ENCODE measurements at regions not wholly inside any gene's neighbourhood (a gene's known extent, or its start where the extent isn't known, plus 50 kb on each side); places are given as distances from the start of the nearest gene placed in this dataset.

GRCh38 chr2:216918088-216918680 is 58.3 kb upstream of the TNP1 start:
- DNase-seq: no peak
- 74 to 75% methylated on average over 6 of the region's 6 CpGs for WGBS, 2 donors
- peaks cover 0 to 6% (median 2%) of the 10 kb centered on the region in 4 donors for H3K4me1 ChIP-seq
- H3K27me3 ChIP-seq: no peaks in the 10 kb centered on the region
- H3K4me3 ChIP-seq: no peak overlapping the region
- peak in 1 of 2 donors; percentile 23 for ATAC-seq (ENCODE audit: low FRiP score in 2 of 2)
- no peak overlapping the region for H3K27ac ChIP-seq
- no peaks in the 10 kb centered on the region for H3K9me3 ChIP-seq
- TF ChIP-seq CTCF (IDR thresholded peaks at IDR 0.05) (no peak), EP300 (IDR thresholded peaks at IDR 0.05) (no peak), POLR2A (IDR thresholded peaks at IDR 0.05) (no peak), POLR2AphosphoS5 (IDR thresholded peaks at IDR 0.05) (no peak)
- no peaks in the 10 kb centered on the region for H3K36me3 ChIP-seq

- no peak for TF ChIP-seq POLR2AphosphoS5 (IDR thresholded peaks at IDR 0.05)
- TF ChIP-seq EP300 (IDR thresholded peaks at IDR 0.05): no peak
- TF ChIP-seq POLR2A (IDR thresholded peaks at IDR 0.05): no peak
- no peak for TF ChIP-seq CTCF (IDR thresholded peaks at IDR 0.05)
Measured at GRCh38 chr2:216916956-216917650, 57.2 kb upstream of the TNP1 start.

GRCh38 chr2:216915557-216916150 is 55.8 kb upstream of the TNP1 start:
- Histone ChIP-seq H3K4me3 (no peak overlapping the region), H3K36me3 (no peaks in the 10 kb centered on the region), H3K4me1 (peaks cover 0 to 6% (median 2%) of the 10 kb centered on the region in 4 donors), H3K9me3 (no peaks in the 10 kb centered on the region), H3K27ac (no peak overlapping the region), H3K27me3 (no peaks in the 10 kb centered on the region)
- ATAC-seq (ENCODE audit: low FRiP score in 2 of 2) (peak in 1 of 2 donors; percentile 68), DNase-seq (peak in 1 of 2 donors; percentile 58)
- TF ChIP-seq EP300 (IDR thresholded peaks at IDR 0.05) (no peak), CTCF (IDR thresholded peaks at IDR 0.05) (no peak), POLR2A (IDR thresholded peaks at IDR 0.05) (no peak), POLR2AphosphoS5 (IDR thresholded peaks at IDR 0.05) (no peak)
- WGBS, 2 donors: 89 to 96% methylated on average over 12 of the region's 12 CpGs

More at GRCh38 chr2:216916956-216917650, 57.2 kb upstream of the TNP1 start:
- Histone ChIP-seq H3K4me1 (peaks cover 0 to 6% (median 2%) of the 10 kb centered on the region in 4 donors), H3K9me3 (no peaks in the 10 kb centered on the region), H3K27ac (no peak overlapping the region), H3K4me3 (no peak overlapping the region), H3K27me3 (no peaks in the 10 kb centered on the region), H3K36me3 (no peaks in the 10 kb centered on the region)
- WGBS, 2 donors: 87 to 93% methylated on average over 3 of the region's 3 CpGs
- ATAC-seq (ENCODE audit: low FRiP score in 2 of 2) (no peak), DNase-seq (peak in 1 of 2 donors; percentile 10)

DNA sequence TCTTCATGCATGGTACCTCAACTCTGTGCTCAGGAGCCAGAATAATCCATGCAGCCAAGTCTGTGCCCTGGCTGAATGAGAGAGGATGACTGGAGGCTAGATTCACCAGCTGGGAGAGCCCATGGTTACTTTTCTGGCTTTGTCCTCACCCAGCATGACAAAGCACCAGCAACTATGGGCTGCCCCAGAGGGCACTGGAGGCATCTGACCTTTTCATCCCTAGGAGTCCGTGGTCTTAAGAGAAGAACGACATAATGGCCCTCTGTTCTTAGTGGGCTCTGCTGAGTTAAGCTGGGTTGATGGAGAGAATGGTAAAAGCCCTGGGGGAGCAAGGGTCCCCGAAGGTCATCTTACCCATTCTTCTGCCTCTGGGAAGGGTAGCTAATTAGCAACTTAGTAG is 54.6 kb upstream of the TNP1 start:
- H3K27ac ChIP-seq: no peak overlapping the region
- peaks cover 0 to 6% (median 2%) of the 10 kb centered on the region in 4 donors for H3K4me1 ChIP-seq
- H3K9me3 ChIP-seq: no peaks in the 10 kb centered on the region
- H3K27me3 ChIP-seq: no peaks in the 10 kb centered on the region
- no peaks in the 10 kb centered on the region for H3K36me3 ChIP-seq
- no peak overlapping the region for H3K4me3 ChIP-seq
- no peak for TF ChIP-seq POLR2A (IDR thresholded peaks at IDR 0.05)
- TF ChIP-seq CTCF (IDR thresholded peaks at IDR 0.05): no peak
- no peak for TF ChIP-seq EP300 (IDR thresholded peaks at IDR 0.05)
- TF ChIP-seq POLR2AphosphoS5 (IDR thresholded peaks at IDR 0.05): no peak
- 75 to 84% methylated on average over 2 to 3 of the region's 3 CpGs for WGBS, 2 donors
- DNase-seq (no peak), ATAC-seq (ENCODE audit: low FRiP score in 2 of 2) (no peak)
